Peyer's patch (tissue), 4 donors: ENCODE measurements at regions not wholly inside any gene's neighbourhood (a gene's known extent, or its start where the extent isn't known, plus 50 kb on each side); places are given as distances from the start of the nearest gene placed in this dataset.
"Not testable (repeated sequence)": the region's sequence is repeated elsewhere in the genome, so short reads cannot be mapped to it uniquely, and the experiment has no call there.

Experiments used
- DNase-seq, 3 donors: peaks; one replicate each; pipeline ENCODE4 v3.0.0-alpha.2; 2017 to 2019
- H3K27ac ChIP-seq, 4 donors: fragments of 200-600 bp; sonication (generic); one replicate each; pipeline ENCODE4 v1.5.1; 2016 to 2019
- H3K27me3 ChIP-seq, 2 donors: fragments of 200-600 bp; sonication (generic); one replicate each; pipeline ENCODE4 v1.5.1; 2019
- H3K36me3 ChIP-seq, 3 donors: fragments of 200-600 bp; sonication (generic); one replicate each; pipeline ENCODE4 v1.5.1; 2016 to 2019
- H3K4me1 ChIP-seq, 4 donors: fragments of 200-600 bp; sonication (generic); one replicate each; pipeline ENCODE4 v1.5.1; 2016 to 2019
- H3K4me3 ChIP-seq, 4 donors: fragments of 200-600 bp; sonication (generic); 1 replicate in 3 of 4; 2 replicates in 1 of 4; pipeline ENCODE4 v1.5.1; 2016 to 2019; ENCODE audit warnings: mild to moderate bottlenecking in 1 of 4
- H3K9me3 ChIP-seq, 4 donors: fragments of 200-600 bp; sonication (generic); one replicate each; pipeline ENCODE4 v1.5.1; 2016 to 2019; ENCODE audit warnings: mild to moderate bottlenecking in 1 of 4
- POLR2A ChIP-seq, 2 donors: fragments of 450-650 bp; IDR thresholded peaks; one replicate each; pipeline ENCODE4 v1.5.1; 2017; ENCODE audit warnings: antibody characterized with exemption in 2 of 2, mild to moderate bottlenecking in 2 of 2, moderate library complexity in 2 of 2
- TF ChIP-seq, protein P1 (sequence below), 6 experiments: fragments of 450-650 bp in 4 of 6; fragments of 200-600 bp in 2 of 6; sonication (generic) in 1 of 6; IDR thresholded peaks; one replicate each; pipeline ENCODE4 v1.5.1; 2017 to 2019; ENCODE audit warnings: antibody characterized with exemption in 6 of 6, mild to moderate bottlenecking in 3 of 6, moderate library complexity in 1 of 6

DNA sequence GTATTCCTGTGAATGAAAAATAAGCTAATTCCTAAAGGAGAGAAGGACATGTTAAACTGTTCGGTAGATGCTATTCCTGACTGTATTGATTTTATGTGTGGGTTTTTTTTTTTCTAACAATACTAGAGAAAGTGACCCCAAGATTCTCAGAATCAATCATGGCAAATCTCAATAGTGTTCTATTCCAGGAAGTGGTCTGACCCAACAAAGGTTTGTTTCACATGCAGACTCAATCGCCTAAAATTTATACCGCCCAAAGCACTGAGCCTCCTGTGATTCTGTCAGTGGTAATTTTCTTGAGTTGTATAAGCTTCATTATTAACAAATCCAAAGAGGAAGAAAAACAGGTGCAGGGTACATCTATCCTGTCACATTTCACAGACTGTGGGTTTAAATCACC is 293.7 kb downstream of the SUCLA2 start:
- TF ChIP-seq, protein P1, sequence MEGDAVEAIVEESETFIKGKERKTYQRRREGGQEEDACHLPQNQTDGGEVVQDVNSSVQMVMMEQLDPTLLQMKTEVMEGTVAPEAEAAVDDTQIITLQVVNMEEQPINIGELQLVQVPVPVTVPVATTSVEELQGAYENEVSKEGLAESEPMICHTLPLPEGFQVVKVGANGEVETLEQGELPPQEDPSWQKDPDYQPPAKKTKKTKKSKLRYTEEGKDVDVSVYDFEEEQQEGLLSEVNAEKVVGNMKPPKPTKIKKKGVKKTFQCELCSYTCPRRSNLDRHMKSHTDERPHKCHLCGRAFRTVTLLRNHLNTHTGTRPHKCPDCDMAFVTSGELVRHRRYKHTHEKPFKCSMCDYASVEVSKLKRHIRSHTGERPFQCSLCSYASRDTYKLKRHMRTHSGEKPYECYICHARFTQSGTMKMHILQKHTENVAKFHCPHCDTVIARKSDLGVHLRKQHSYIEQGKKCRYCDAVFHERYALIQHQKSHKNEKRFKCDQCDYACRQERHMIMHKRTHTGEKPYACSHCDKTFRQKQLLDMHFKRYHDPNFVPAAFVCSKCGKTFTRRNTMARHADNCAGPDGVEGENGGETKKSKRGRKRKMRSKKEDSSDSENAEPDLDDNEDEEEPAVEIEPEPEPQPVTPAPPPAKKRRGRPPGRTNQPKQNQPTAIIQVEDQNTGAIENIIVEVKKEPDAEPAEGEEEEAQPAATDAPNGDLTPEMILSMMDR (IDR thresholded peaks at IDR 0.05) = no peak
- TF ChIP-seq POLR2A (IDR thresholded peaks at IDR 0.05) = no peak
- Histone ChIP-seq H3K27ac (no peak overlapping the region), H3K4me3 (no peak overlapping the region), H3K4me1 (no peaks in the 10 kb centered on the region), H3K27me3 (no peaks in the 10 kb centered on the region), H3K9me3 (no peaks in the 10 kb centered on the region), H3K36me3 (no peaks in the 10 kb centered on the region)
- no peak for DNase-seq

DNA sequence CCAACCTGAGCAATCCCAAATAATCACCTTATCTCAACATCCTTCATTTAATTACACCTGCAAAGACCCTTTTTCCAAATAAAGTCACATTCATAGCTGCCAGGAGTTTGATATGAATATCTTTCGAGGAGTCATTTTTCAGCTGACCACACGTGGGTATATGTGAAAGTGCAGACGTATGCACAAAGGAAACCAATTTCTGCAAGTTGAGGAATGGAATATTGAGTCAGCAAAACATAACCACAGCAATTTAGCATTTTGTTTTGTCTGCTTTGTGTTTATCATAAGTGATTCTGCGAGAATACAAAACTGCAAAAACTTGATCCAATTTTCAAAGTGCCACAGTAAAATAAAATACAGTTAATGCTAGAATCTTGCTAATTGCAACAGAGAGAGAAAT is 295.9 kb downstream of the SUCLA2 start:
- no peaks in the 10 kb centered on the region for H3K4me1 ChIP-seq
- H3K4me3 ChIP-seq = no peak overlapping the region
- TF ChIP-seq, protein P1 (IDR thresholded peaks at IDR 0.05) = no peak

DNA sequence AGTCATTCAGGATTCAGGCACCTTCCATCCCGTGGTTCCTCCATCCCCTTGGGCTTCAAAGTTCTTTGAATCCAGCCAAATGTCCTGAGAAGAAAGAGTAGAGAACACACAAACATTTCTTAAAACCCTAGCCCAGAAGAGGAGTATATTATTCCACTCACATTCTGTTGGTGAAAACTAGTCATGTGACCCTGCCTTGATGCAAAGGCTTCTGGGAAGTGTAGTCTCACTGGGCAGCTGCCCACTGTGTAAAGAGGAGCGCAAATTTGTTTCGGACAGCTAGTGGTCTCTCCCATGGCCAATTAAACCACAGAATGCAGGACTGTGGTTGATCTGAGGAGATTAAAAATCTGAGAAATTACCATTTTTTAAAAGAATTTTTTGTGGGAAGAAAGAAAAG is 304.4 kb downstream of the SUCLA2 start:
- H3K4me3 ChIP-seq = no peak overlapping the region
- DNase-seq = no peak
- no peaks in the 10 kb centered on the region for H3K4me1 ChIP-seq
- no peaks in the 10 kb centered on the region for H3K27me3 ChIP-seq
- H3K36me3 ChIP-seq = no peaks in the 10 kb centered on the region
- TF ChIP-seq POLR2A (IDR thresholded peaks at IDR 0.05) = no peak
- TF ChIP-seq, protein P1 (IDR thresholded peaks at IDR 0.05) = no peak
- no peaks in the 10 kb centered on the region for H3K9me3 ChIP-seq
- H3K27ac ChIP-seq = no peak overlapping the region

More for the DNA sequence above, 295.9 kb downstream of the SUCLA2 start:
- Histone ChIP-seq H3K36me3 (no peaks in the 10 kb centered on the region), H3K27ac (no peak overlapping the region), H3K27me3 (no peaks in the 10 kb centered on the region), H3K9me3 (no peaks in the 10 kb centered on the region)
- DNase-seq = no peak

DNA sequence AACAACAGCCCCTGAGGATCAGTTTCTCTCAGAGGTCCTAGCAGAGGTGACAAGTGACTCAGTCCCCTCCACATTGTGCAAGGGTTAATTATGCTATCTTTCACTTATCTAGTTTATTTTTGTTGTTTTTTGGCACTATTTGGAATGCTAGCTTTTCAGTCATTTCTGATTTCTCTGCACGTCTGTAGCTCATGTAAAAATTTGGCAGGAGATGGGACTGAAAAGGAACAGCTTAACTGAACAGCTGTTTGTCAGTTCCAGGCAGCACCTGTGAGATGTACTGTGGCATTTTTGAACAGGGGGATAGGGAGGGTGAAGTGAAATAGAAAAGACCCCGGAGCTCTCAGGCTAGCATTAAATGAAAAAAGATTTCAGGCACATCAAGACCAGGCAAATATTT is 313.5 kb downstream of the SUCLA2 start:
- Histone ChIP-seq H3K4me3 (no peak overlapping the region), H3K27me3 (no peaks in the 10 kb centered on the region), H3K36me3 (no peaks in the 10 kb centered on the region), H3K9me3 (no peaks in the 10 kb centered on the region), H3K27ac (no peak overlapping the region), H3K4me1 (no peaks in the 10 kb centered on the region)
- DNase-seq = no peak
- TF ChIP-seq, protein P1 (IDR thresholded peaks at IDR 0.05) = no peak
- no peak for TF ChIP-seq POLR2A (IDR thresholded peaks at IDR 0.05)

DNA sequence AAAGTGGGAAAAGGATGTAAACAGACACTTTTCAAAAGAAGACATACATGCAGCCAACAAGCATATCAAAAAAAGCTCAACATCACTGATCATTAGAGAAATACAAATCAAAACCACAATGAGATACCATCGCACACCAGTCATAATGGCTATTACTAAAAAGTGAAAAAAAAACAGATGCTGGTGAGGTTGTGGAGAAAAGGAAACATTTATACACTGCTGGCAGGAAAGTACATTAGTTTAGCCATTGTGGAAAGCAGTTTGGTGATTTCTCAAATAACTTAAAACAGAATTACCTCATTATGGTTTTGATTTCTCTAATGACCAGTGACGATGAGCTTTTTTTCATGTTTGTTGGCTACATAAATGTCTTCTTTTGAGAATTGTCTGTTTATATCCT is 315.9 kb downstream of the SUCLA2 start:
- not testable (repeated sequence) for DNase-seq, H3K27me3 ChIP-seq, H3K4me3 ChIP-seq, H3K36me3 ChIP-seq, H3K4me1 ChIP-seq, H3K9me3 ChIP-seq, H3K27ac ChIP-seq

DNA sequence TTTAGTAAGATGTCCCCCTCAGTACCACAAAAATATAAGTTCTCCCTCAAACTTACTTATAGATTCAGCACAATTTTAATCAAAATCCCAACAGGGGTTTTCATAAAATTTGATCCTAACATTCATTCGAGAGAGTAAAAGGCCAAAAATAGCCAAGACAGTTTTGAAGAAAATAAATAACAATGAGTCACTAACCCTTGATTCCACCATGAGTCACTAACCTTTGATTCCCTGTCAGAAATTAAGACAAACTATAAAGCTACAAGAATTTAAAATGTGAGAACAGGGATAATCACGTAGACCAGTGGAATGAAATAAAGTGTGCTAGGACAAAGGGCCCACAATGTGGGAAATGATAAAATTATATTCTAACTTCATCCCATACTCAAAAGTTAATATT is 320.3 kb downstream of the SUCLA2 start:
- Histone ChIP-seq H3K4me3 (no peak overlapping the region), H3K27ac (no peak overlapping the region), H3K9me3 (no peaks in the 10 kb centered on the region), H3K27me3 (no peaks in the 10 kb centered on the region), H3K4me1 (no peaks in the 10 kb centered on the region), H3K36me3 (no peaks in the 10 kb centered on the region)
- DNase-seq = no peak
- no peak for TF ChIP-seq POLR2A (IDR thresholded peaks at IDR 0.05)

DNA sequence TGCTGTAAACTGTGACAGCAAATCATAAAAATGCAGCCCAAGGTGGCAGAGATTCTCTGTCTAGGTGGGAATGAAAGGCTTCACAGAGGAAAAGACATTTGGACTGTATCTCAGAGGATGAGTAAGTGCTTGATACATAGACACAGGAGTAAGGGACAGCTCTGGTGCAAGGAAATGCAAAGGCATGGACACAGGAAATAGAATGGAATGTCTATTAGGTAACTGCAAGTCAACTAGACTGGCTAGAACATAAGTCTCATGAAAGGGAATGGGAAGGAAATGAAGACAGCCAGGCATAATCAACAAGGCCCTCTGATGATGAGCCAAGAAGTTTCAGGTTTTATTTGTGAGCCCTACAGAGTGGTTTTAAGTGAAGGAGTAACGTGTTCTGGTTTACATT is 321.7 kb downstream of the SUCLA2 start:
- TF ChIP-seq, protein P1 (IDR thresholded peaks at IDR 0.05) = no peak
- no peak for TF ChIP-seq POLR2A (IDR thresholded peaks at IDR 0.05)
- Histone ChIP-seq H3K9me3 (no peaks in the 10 kb centered on the region), H3K27ac (no peak overlapping the region), H3K36me3 (no peaks in the 10 kb centered on the region), H3K27me3 (no peaks in the 10 kb centered on the region), H3K4me3 (no peak overlapping the region), H3K4me1 (no peaks in the 10 kb centered on the region)
- no peak for DNase-seq
